ENCODE measurements at regions not wholly inside any gene's neighbourhood (a gene's known extent, or its start where the extent isn't known, plus 50 kb on each side); places are given as distances from the start of the nearest gene placed in this dataset.

GRCh38 chr18:32553640-32554365, 83.1 kb upstream of the GAREM1 start:
- TF ChIP-seq KDM4B (CRISPR knock-in tag; IDR thresholded peaks at IDR 0.05), result no peak
- TF ChIP-seq ZSCAN12 (CRISPR knock-in tag; IDR thresholded peaks at IDR 0.05), result no peak
- no peak for TF ChIP-seq RXRB (CRISPR knock-in tag; IDR thresholded peaks at IDR 0.05; ENCODE audit: borderline replicate concordance)
- TF ChIP-seq ZC3H4 (CRISPR knock-in tag; IDR thresholded peaks at IDR 0.05; ENCODE audit: borderline replicate concordance), result no peak
